Peyer's patch (tissue), 4 donors: ENCODE measurements at regions not wholly inside any gene's neighbourhood (a gene's known extent, or its start where the extent isn't known, plus 50 kb on each side); places are given as distances from the start of the nearest gene placed in this dataset.

Experiments
- POLR2A ChIP-seq, 2 donors: fragments of 450-650 bp; IDR thresholded peaks; one replicate each; pipeline ENCODE4 v1.5.1; 2017; ENCODE audit warnings: antibody characterized with exemption in 2 of 2, mild to moderate bottlenecking in 2 of 2, moderate library complexity in 2 of 2
- TF ChIP-seq, protein P1 (sequence below), 6 experiments: fragments of 450-650 bp in 4 of 6; fragments of 200-600 bp in 2 of 6; sonication (generic) in 1 of 6; IDR thresholded peaks; one replicate each; pipeline ENCODE4 v1.5.1; 2017 to 2019; ENCODE audit warnings: antibody characterized with exemption in 6 of 6, mild to moderate bottlenecking in 3 of 6, moderate library complexity in 1 of 6

GRCh38 chr18:30858560-30858959 is 184.0 kb downstream of the DSC3 start:
- TF ChIP-seq, protein P1, sequence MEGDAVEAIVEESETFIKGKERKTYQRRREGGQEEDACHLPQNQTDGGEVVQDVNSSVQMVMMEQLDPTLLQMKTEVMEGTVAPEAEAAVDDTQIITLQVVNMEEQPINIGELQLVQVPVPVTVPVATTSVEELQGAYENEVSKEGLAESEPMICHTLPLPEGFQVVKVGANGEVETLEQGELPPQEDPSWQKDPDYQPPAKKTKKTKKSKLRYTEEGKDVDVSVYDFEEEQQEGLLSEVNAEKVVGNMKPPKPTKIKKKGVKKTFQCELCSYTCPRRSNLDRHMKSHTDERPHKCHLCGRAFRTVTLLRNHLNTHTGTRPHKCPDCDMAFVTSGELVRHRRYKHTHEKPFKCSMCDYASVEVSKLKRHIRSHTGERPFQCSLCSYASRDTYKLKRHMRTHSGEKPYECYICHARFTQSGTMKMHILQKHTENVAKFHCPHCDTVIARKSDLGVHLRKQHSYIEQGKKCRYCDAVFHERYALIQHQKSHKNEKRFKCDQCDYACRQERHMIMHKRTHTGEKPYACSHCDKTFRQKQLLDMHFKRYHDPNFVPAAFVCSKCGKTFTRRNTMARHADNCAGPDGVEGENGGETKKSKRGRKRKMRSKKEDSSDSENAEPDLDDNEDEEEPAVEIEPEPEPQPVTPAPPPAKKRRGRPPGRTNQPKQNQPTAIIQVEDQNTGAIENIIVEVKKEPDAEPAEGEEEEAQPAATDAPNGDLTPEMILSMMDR (IDR thresholded peaks at IDR 0.05), result no peak
- no peak for TF ChIP-seq POLR2A (IDR thresholded peaks at IDR 0.05)
